Progenitor cell of endocrine pancreas (in vitro differentiated cells): ENCODE measurements at regions not wholly inside any gene's neighbourhood (a gene's known extent, or its start where the extent isn't known, plus 50 kb on each side); places are given as distances from the start of the nearest gene placed in this dataset.

ENCODE experiments used
- DNase-seq: peaks from one replicate; pipeline ENCODE4 v3.0.0; 2021; ENCODE audit warnings: low spot score; ENCODE audit not compliant: unreplicated experiment
- H3K27ac Mint-ChIP-seq: 2 replicates; pipeline ENCODE4 v1.8.0; 2021; ENCODE audit warnings: mild to moderate bottlenecking, moderate library complexity, mixed read lengths
- H3K27me3 Mint-ChIP-seq: 2 replicates; pipeline ENCODE4 v1.8.0; 2021; ENCODE audit warnings: mixed read lengths
- H3K36me3 Mint-ChIP-seq: 2 replicates; pipeline ENCODE4 v1.8.0; 2022; ENCODE audit warnings: mixed read lengths; ENCODE audit not compliant: insufficient read depth
- H3K4me1 Mint-ChIP-seq: 2 replicates; pipeline ENCODE4 v1.8.0; 2021; ENCODE audit warnings: low read depth, mixed read lengths
- H3K4me3 Mint-ChIP-seq: 2 replicates; pipeline ENCODE4 v1.8.0; 2021; ENCODE audit warnings: low read depth, mild to moderate bottlenecking, moderate library complexity, mixed read lengths
- H3K9me3 Mint-ChIP-seq: 2 replicates; pipeline ENCODE4 v1.8.0; 2021; ENCODE audit warnings: low read depth, mixed read lengths
- CTCF ChIP-seq: fragments of 200-600 bp; sonication (generic); IDR thresholded peaks from one replicate; pipeline ENCODE4 v1.5.0; 2021; ENCODE audit warnings: antibody characterized with exemption, mild to moderate bottlenecking; ENCODE audit not compliant: unreplicated experiment

GRCh38 chr6:79833964-79834284 is 113.4 kb downstream of the ELOVL4 start:
- Mint-ChIP-seq H3K27ac (no peak overlapping the region), H3K4me1 (no peaks in the 10 kb centered on the region), H3K36me3 (no peaks in the 10 kb centered on the region), H3K4me3 (no peak overlapping the region), H3K27me3 (no peaks in the 10 kb centered on the region), H3K9me3 (no peaks in the 10 kb centered on the region)
- no peak for DNase-seq
- no peak for TF ChIP-seq CTCF

- no peak overlapping the region for H3K27ac Mint-ChIP-seq
- no peaks in the 10 kb centered on the region for H3K27me3 Mint-ChIP-seq
- H3K9me3 Mint-ChIP-seq = no peaks in the 10 kb centered on the region
- no peak for TF ChIP-seq CTCF
- no peaks in the 10 kb centered on the region for H3K36me3 Mint-ChIP-seq
- H3K4me3 Mint-ChIP-seq = no peak overlapping the region
- no peaks in the 10 kb centered on the region for H3K4me1 Mint-ChIP-seq
- DNase-seq = no peak
Observed at GRCh38 chr6:79833264-79833963, 113.9 kb downstream of the ELOVL4 start.

- Mint-ChIP-seq H3K9me3 (no peaks in the 10 kb centered on the region), H3K27me3 (no peaks in the 10 kb centered on the region), H3K27ac (no peak overlapping the region), H3K4me1 (no peaks in the 10 kb centered on the region), H3K4me3 (no peak overlapping the region), H3K36me3 (no peaks in the 10 kb centered on the region)
- no peak for TF ChIP-seq CTCF
- DNase-seq = no peak
Observed at GRCh38 chr6:79832723-79833122, 114.6 kb downstream of the ELOVL4 start.

- Mint-ChIP-seq H3K9me3 (peaks cover 7% of the 10 kb centered on the region), H3K27me3 (no peaks in the 10 kb centered on the region), H3K27ac (no peak overlapping the region), H3K36me3 (peaks cover 1% of the 10 kb centered on the region), H3K4me3 (no peak overlapping the region), H3K4me1 (no peaks in the 10 kb centered on the region)
- no peak for DNase-seq
- TF ChIP-seq CTCF = no peak
Observed at GRCh38 chr6:79824202-79824601, 123.2 kb downstream of the ELOVL4 start.

- no peak for TF ChIP-seq CTCF
- H3K36me3 Mint-ChIP-seq = peaks cover 1% of the 10 kb centered on the region
- H3K27ac Mint-ChIP-seq = no peak overlapping the region
- H3K4me3 Mint-ChIP-seq = no peak overlapping the region
- peaks cover 11% of the 10 kb centered on the region for H3K9me3 Mint-ChIP-seq
- no peaks in the 10 kb centered on the region for H3K4me1 Mint-ChIP-seq
- no peaks in the 10 kb centered on the region for H3K27me3 Mint-ChIP-seq
- DNase-seq = no peak
Observed at GRCh38 chr6:79821859-79822258, 125.5 kb downstream of the ELOVL4 start.
